ENCODE measurements at regions not wholly inside any gene's neighbourhood (a gene's known extent, or its start where the extent isn't known, plus 50 kb on each side); places are given as distances from the start of the nearest gene placed in this dataset.
"Not testable (repeated sequence)": the region's sequence is repeated elsewhere in the genome, so short reads cannot be mapped to it uniquely, and the experiment has no call there.

DNA sequence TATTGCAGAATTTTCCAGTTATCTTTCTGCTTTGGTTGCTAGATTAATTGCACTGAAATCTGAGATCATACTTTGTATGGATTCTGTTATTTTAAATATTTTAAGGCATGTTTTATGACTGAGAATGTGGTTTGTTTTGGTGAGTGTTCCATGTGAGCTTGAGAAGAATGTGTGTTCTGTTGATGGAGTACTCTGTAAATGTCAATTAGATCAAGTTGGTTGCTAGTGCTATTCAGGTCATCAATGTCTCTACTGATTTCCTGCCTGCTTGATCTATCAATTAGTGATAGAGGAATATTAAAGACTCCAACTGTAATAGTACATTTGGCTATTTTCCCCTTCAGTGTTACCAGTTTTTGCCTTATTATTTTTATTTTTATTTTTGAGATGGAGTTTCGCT, 64.3 kb upstream of the SHANK2 start:
- H3K36me3 Mint-ChIP-seq (ENCODE audit: low read depth): peaks cover 10% of the 10 kb centered on the region
- H3K4me3 ChIP-seq: no peak overlapping the region
- peaks cover 1% of the 10 kb centered on the region for H3K27me3 Mint-ChIP-seq (ENCODE audit: insufficient read depth, low read depth, poor library complexity)
- peaks cover 3% of the 10 kb centered on the region; the same call in 1 of the 2 replicates for H3K9me2 ChIP-seq (ENCODE audit: insufficient read depth)
- no peak for ATAC-seq
- TF ChIP-seq, protein P1, sequence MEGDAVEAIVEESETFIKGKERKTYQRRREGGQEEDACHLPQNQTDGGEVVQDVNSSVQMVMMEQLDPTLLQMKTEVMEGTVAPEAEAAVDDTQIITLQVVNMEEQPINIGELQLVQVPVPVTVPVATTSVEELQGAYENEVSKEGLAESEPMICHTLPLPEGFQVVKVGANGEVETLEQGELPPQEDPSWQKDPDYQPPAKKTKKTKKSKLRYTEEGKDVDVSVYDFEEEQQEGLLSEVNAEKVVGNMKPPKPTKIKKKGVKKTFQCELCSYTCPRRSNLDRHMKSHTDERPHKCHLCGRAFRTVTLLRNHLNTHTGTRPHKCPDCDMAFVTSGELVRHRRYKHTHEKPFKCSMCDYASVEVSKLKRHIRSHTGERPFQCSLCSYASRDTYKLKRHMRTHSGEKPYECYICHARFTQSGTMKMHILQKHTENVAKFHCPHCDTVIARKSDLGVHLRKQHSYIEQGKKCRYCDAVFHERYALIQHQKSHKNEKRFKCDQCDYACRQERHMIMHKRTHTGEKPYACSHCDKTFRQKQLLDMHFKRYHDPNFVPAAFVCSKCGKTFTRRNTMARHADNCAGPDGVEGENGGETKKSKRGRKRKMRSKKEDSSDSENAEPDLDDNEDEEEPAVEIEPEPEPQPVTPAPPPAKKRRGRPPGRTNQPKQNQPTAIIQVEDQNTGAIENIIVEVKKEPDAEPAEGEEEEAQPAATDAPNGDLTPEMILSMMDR (conservative IDR thresholded peaks at IDR 0.05; ENCODE audit: low read depth in 2 of 2): no peak
- H3K4me3 Mint-ChIP-seq: no peak overlapping the region
- H2AFZ ChIP-seq: no peak overlapping the region
- no peaks in the 10 kb centered on the region for H3K79me2 ChIP-seq (replicated peaks; ENCODE audit: insufficient read depth)
- H3K27ac ChIP-seq (ENCODE audit: low read depth): no peak overlapping the region
- H3K36me3 ChIP-seq (ENCODE audit: insufficient read depth): no peaks in the 10 kb centered on the region
- H3F3A ChIP-seq (replicated peaks; ENCODE audit: low read depth): no peaks in the 10 kb centered on the region
- H3K27ac Mint-ChIP-seq: no peak overlapping the region
- no peaks in the 10 kb centered on the region for H3K4me1 ChIP-seq (ENCODE audit: insufficient read depth)
- H3K4me2 ChIP-seq: no peak overlapping the region
- no peaks in the 10 kb centered on the region for H3K4me1 Mint-ChIP-seq
- H4K20me1 ChIP-seq (replicated peaks; ENCODE audit: insufficient read depth): no peaks in the 10 kb centered on the region
- no peaks in the 10 kb centered on the region for H3K27me3 ChIP-seq (ENCODE audit: insufficient read depth)
- peaks cover 36% of the 10 kb centered on the region for H3K9me3 Mint-ChIP-seq
- DNase-seq (ENCODE audit: low spot score): no peak

DNA sequence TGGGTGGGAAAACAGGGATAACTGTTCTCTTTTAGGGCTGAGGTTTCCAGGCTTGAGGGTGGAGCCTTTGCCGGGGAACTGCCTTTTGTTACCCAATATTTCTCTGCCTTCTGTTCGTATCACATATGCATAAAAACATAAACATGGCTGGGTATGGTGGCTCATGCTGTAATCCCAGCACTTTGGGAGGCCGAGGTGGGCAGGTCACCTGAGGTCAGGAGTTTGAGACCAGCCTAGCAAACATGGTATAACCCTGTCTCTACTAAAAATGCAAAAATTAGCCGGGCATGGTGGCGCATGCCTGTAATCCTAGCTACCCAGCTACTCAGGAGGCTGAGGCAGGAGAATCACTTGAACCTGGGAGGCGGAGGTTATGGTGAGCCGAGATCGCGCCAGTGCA, 60.2 kb upstream of the SHANK2 start:
- H2AFZ ChIP-seq; H3K79me2 ChIP-seq (replicated peaks; ENCODE audit: insufficient read depth); H3K4me1 ChIP-seq (ENCODE audit: insufficient read depth); DNase-seq (ENCODE audit: low spot score); H3K4me1 Mint-ChIP-seq; H3K36me3 ChIP-seq (ENCODE audit: insufficient read depth); H3K4me3 ChIP-seq; H3K9me2 ChIP-seq (ENCODE audit: insufficient read depth); H3K36me3 Mint-ChIP-seq (ENCODE audit: low read depth); ATAC-seq; H3K4me2 ChIP-seq; H3K27ac Mint-ChIP-seq; H4K20me1 ChIP-seq (replicated peaks; ENCODE audit: insufficient read depth); H3K4me3 Mint-ChIP-seq; H3K27me3 ChIP-seq (ENCODE audit: insufficient read depth); H3K27me3 Mint-ChIP-seq (ENCODE audit: insufficient read depth, low read depth, poor library complexity); H3K27ac ChIP-seq (ENCODE audit: low read depth); H3F3A ChIP-seq (replicated peaks; ENCODE audit: low read depth): not testable (repeated sequence)
- H3K9me3 Mint-ChIP-seq: peaks cover 18% of the 10 kb centered on the region

DNA sequence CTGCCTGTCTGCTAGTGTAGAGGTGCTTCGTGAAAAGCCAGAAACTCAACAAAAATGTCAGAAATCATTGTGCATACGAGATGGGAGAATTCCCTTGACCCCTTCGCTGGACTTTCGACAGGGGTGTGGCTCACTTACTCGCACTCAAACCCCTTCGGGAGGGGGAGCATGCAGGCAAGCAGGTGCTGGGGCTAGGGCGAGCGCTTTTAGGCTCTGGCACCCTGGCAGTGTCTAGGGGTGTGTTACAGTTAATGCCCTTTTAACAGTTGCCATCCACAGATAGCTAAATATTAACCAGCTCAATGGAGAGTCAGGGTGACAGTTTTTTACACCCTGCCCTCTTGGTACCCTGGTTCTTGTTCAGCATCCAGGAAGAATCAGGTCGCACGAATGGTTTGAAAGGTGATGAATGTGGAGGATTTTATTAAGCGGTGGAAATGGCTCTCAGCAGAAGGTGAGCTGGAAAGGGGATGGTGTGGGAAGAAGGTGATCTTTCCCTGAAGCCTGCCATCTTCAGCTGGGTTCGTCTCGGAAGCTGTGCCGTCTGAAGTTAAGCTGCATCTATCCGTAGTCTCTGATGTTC, 59.6 kb upstream of the SHANK2 start:
- Mint-ChIP-seq H3K4me1 (no peaks in the 10 kb centered on the region), H3K9me3 (peaks cover 12% of the 10 kb centered on the region; the same call in 2 of the 3 replicates), H3K27me3 (ENCODE audit: insufficient read depth, low read depth, poor library complexity) (peaks cover 1% of the 10 kb centered on the region), H3K27ac (no peak overlapping the region), H3K4me3 (no peak overlapping the region), H3K36me3 (ENCODE audit: low read depth) (no peaks in the 10 kb centered on the region)
- Histone ChIP-seq H3K4me3 (no peak overlapping the region), H3K27ac (ENCODE audit: low read depth) (no peak overlapping the region), H3F3A (replicated peaks; ENCODE audit: low read depth) (no peaks in the 10 kb centered on the region), H3K4me2 (no peak overlapping the region), H4K20me1 (replicated peaks; ENCODE audit: insufficient read depth) (no peaks in the 10 kb centered on the region), H2AFZ (no peak overlapping the region), H3K79me2 (replicated peaks; ENCODE audit: insufficient read depth) (no peaks in the 10 kb centered on the region), H3K9me2 (ENCODE audit: insufficient read depth) (no peaks in the 10 kb centered on the region), H3K36me3 (ENCODE audit: insufficient read depth) (no peaks in the 10 kb centered on the region), H3K27me3 (ENCODE audit: insufficient read depth) (no peaks in the 10 kb centered on the region), H3K4me1 (ENCODE audit: insufficient read depth) (no peaks in the 10 kb centered on the region)
- ATAC-seq: no peak
- DNase-seq (ENCODE audit: low spot score): no peak
- TF ChIP-seq ZNF114 (CRISPR knock-in tag; IDR thresholded peaks at IDR 0.05): no peak
- TF ChIP-seq, protein P2, sequence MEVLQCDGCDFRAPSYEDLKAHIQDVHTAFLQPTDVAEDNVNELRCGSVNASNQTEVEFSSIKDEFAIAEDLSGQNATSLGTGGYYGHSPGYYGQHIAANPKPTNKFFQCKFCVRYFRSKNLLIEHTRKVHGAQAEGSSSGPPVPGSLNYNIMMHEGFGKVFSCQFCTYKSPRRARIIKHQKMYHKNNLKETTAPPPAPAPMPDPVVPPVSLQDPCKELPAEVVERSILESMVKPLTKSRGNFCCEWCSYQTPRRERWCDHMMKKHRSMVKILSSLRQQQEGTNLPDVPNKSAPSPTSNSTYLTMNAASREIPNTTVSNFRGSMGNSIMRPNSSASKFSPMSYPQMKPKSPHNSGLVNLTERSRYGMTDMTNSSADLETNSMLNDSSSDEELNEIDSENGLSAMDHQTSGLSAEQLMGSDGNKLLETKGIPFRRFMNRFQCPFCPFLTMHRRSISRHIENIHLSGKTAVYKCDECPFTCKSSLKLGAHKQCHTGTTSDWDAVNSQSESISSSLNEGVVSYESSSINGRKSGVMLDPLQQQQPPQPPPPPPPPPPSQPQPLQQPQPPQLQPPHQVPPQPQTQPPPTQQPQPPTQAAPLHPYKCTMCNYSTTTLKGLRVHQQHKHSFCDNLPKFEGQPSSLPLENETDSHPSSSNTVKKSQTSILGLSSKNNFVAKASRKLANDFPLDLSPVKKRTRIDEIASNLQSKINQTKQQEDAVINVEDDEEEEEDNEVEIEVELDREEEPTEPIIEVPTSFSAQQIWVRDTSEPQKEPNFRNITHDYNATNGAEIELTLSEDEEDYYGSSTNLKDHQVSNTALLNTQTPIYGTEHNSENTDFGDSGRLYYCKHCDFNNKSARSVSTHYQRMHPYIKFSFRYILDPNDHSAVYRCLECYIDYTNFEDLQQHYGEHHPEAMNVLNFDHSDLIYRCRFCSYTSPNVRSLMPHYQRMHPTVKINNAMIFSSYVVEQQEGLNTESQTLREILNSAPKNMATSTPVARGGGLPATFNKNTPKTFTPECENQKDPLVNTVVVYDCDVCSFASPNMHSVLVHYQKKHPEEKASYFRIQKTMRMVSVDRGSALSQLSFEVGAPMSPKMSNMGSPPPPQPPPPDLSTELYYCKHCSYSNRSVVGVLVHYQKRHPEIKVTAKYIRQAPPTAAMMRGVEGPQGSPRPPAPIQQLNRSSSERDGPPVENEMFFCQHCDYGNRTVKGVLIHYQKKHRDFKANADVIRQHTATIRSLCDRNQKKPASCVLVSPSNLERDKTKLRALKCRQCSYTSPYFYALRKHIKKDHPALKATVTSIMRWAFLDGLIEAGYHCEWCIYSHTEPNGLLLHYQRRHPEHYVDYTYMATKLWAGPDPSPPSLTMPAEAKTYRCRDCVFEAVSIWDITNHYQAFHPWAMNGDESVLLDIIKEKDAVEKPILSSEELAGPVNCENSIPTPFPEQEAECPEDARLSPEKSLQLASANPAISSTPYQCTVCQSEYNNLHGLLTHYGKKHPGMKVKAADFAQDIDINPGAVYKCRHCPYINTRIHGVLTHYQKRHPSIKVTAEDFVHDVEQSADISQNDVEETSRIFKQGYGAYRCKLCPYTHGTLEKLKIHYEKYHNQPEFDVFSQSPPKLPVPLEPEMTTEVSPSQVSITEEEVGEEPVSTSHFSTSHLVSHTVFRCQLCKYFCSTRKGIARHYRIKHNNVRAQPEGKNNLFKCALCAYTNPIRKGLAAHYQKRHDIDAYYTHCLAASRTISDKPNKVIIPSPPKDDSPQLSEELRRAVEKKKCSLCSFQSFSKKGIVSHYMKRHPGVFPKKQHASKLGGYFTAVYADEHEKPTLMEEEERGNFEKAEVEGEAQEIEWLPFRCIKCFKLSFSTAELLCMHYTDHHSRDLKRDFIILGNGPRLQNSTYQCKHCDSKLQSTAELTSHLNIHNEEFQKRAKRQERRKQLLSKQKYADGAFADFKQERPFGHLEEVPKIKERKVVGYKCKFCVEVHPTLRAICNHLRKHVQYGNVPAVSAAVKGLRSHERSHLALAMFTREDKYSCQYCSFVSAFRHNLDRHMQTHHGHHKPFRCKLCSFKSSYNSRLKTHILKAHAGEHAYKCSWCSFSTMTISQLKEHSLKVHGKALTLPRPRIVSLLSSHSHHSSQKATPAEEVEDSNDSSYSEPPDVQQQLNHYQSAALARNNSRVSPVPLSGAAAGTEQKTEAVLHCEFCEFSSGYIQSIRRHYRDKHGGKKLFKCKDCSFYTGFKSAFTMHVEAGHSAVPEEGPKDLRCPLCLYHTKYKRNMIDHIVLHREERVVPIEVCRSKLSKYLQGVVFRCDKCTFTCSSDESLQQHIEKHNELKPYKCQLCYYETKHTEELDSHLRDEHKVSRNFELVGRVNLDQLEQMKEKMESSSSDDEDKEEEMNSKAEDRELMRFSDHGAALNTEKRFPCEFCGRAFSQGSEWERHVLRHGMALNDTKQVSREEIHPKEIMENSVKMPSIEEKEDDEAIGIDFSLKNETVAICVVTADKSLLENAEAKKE (CRISPR knock-in tag; IDR thresholded peaks at IDR 0.05): no peak
- TF ChIP-seq, protein P3, sequence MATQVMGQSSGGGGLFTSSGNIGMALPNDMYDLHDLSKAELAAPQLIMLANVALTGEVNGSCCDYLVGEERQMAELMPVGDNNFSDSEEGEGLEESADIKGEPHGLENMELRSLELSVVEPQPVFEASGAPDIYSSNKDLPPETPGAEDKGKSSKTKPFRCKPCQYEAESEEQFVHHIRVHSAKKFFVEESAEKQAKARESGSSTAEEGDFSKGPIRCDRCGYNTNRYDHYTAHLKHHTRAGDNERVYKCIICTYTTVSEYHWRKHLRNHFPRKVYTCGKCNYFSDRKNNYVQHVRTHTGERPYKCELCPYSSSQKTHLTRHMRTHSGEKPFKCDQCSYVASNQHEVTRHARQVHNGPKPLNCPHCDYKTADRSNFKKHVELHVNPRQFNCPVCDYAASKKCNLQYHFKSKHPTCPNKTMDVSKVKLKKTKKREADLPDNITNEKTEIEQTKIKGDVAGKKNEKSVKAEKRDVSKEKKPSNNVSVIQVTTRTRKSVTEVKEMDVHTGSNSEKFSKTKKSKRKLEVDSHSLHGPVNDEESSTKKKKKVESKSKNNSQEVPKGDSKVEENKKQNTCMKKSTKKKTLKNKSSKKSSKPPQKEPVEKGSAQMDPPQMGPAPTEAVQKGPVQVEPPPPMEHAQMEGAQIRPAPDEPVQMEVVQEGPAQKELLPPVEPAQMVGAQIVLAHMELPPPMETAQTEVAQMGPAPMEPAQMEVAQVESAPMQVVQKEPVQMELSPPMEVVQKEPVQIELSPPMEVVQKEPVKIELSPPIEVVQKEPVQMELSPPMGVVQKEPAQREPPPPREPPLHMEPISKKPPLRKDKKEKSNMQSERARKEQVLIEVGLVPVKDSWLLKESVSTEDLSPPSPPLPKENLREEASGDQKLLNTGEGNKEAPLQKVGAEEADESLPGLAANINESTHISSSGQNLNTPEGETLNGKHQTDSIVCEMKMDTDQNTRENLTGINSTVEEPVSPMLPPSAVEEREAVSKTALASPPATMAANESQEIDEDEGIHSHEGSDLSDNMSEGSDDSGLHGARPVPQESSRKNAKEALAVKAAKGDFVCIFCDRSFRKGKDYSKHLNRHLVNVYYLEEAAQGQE (IDR thresholded peaks at IDR 0.05; ENCODE audit: unreplicated experiment): no peak

Data from GM23338 (cell line).